ENCODE measurements at regions not wholly inside any gene's neighbourhood (a gene's known extent, or its start where the extent isn't known, plus 50 kb on each side); places are given as distances from the start of the nearest gene placed in this dataset.

DNA sequence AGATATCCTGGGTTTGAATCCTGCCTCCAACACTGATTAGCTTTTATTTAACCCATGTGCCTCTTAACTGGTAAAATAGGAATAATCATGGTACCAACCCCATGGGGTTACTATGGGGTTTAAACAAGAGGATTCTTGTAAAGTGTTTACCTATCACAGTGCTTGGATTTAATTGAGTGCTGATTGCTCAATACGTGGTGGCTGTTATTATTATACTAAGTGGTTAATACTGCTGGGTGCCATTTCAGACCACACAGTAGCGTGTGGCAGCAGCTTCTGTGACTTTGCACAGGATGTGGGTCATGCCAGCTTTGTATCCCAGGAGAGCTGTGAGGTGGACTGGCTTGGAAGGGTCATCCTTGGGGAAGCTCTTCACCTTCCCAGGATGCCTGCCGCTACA lies 177.2 kb downstream of the SEC23IP start:
- WGBS, result 35% methylated on average over 3 of the region's 3 CpGs
- H3K4me1 ChIP-seq (ENCODE audit: control insufficient read depth in 2 of 2, insufficient read depth in 2 of 2, low read length in 2 of 2), result no peaks in the 10 kb centered on the region

DNA sequence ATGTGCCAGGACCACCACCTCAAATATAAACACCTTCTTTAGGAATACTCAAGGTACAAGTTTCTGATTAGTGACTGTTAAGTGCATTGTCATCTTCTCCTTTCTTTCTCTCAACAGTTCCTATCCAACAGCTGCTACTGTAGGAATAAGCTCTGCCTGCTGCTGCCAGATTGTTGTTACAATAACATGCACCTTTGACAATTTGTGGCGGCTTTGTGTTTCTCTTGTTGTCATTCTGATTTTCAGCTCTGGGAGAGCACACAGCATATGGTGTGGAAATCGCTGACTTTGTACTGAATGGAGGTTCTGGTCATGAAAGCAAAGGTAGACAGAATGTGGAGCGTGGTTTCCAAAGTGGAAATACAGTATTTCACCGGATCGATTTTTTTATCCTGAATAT lies 182.8 kb downstream of the SEC23IP start:
- no peaks in the 10 kb centered on the region for H3K9me3 ChIP-seq (ENCODE audit: control insufficient read depth in 2 of 2, insufficient read depth in 1 of 2, low read length in 1 of 2)
- WGBS, result 94% methylated on average over 5 of the region's 5 CpGs
- no peaks in the 10 kb centered on the region for H3K36me3 ChIP-seq (ENCODE audit: control insufficient read depth in 2 of 2, insufficient read depth in 2 of 2, low read length in 1 of 2)
- H3K4me1 ChIP-seq (ENCODE audit: control insufficient read depth in 2 of 2, insufficient read depth in 2 of 2, low read length in 2 of 2), result no peaks in the 10 kb centered on the region
- peaks cover 0 to 4% of the 10 kb centered on the region in 2 donors for H3K27me3 ChIP-seq (ENCODE audit: control insufficient read depth in 2 of 2, insufficient read depth in 1 of 2, low read length in 1 of 2)
- DNase-seq (ENCODE audit: low read depth in 6 of 9, low spot score in 9 of 9), result no peak
- H3K4me3 ChIP-seq (ENCODE audit: low read length in 2 of 2), result no peak overlapping the region
- no peak overlapping the region for H3K27ac ChIP-seq (ENCODE audit: low read depth in 1 of 2, low read length in 1 of 2)

More for the DNA sequence above, 177.2 kb downstream of the SEC23IP start:
- no peaks in the 10 kb centered on the region for H3K36me3 ChIP-seq (ENCODE audit: control insufficient read depth in 2 of 2, insufficient read depth in 2 of 2, low read length in 1 of 2)
- no peak for DNase-seq (ENCODE audit: low read depth in 6 of 9, low spot score in 9 of 9)
- no peak overlapping the region for H3K27ac ChIP-seq (ENCODE audit: low read depth in 1 of 2, low read length in 1 of 2)
- H3K9me3 ChIP-seq (ENCODE audit: control insufficient read depth in 2 of 2, insufficient read depth in 1 of 2, low read length in 1 of 2), result no peaks in the 10 kb centered on the region
- H3K27me3 ChIP-seq (ENCODE audit: control insufficient read depth in 2 of 2, insufficient read depth in 1 of 2, low read length in 1 of 2), result no peaks in the 10 kb centered on the region
- no peak overlapping the region for H3K4me3 ChIP-seq (ENCODE audit: low read length in 2 of 2)

DNA sequence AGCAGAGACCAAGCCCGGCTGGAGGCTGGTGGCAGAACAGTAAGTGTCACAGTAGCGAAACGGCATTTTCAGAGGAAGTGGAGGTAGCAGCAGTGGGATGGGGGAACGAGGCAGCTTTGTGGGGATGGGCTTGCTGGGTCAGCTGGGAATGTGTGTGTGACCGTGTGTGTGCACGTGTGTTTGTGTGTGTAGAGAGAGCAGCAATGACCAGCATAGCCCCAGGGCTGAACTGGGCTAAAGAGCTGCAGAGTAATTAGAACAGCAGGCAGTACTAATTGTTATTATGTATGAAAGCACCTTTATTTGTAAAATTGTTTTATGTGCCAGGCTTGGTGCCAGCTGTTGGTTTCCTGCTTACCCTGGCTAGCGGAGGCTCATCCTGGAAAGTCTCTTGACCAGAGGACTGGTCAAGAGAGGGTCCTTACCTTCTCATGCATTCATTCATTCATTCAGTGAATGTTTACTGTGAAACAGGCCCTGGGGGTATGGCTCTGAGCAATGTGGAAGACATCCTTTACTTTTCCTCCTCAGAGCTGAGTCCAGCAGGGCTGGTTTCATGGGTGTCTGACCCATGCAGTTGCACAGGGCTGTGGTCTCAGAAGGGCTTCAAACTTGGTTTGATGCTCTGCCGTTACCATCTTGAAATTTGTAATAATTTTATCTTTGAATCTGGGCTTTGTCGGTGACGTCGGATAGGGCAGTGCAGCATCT lies 184.6 kb downstream of the SEC23IP start:
- no peak overlapping the region for H3K27ac ChIP-seq (ENCODE audit: low read depth in 1 of 2, low read length in 1 of 2)
- no peaks in the 10 kb centered on the region for H3K4me1 ChIP-seq (ENCODE audit: control insufficient read depth in 2 of 2, insufficient read depth in 2 of 2, low read length in 2 of 2)
- no peak for DNase-seq (ENCODE audit: low read depth in 6 of 9, low spot score in 9 of 9)
- no peaks in the 10 kb centered on the region for H3K36me3 ChIP-seq (ENCODE audit: control insufficient read depth in 2 of 2, insufficient read depth in 2 of 2, low read length in 1 of 2)
- H3K4me3 ChIP-seq (ENCODE audit: low read length in 2 of 2), result no peak overlapping the region
- H3K27me3 ChIP-seq (ENCODE audit: control insufficient read depth in 2 of 2, insufficient read depth in 1 of 2, low read length in 1 of 2), result peaks cover 0 to 4% of the 10 kb centered on the region in 2 donors
- no peaks in the 10 kb centered on the region for H3K9me3 ChIP-seq (ENCODE audit: control insufficient read depth in 2 of 2, insufficient read depth in 1 of 2, low read length in 1 of 2)
- 80% methylated on average over 11 of the region's 11 CpGs for WGBS

DNA sequence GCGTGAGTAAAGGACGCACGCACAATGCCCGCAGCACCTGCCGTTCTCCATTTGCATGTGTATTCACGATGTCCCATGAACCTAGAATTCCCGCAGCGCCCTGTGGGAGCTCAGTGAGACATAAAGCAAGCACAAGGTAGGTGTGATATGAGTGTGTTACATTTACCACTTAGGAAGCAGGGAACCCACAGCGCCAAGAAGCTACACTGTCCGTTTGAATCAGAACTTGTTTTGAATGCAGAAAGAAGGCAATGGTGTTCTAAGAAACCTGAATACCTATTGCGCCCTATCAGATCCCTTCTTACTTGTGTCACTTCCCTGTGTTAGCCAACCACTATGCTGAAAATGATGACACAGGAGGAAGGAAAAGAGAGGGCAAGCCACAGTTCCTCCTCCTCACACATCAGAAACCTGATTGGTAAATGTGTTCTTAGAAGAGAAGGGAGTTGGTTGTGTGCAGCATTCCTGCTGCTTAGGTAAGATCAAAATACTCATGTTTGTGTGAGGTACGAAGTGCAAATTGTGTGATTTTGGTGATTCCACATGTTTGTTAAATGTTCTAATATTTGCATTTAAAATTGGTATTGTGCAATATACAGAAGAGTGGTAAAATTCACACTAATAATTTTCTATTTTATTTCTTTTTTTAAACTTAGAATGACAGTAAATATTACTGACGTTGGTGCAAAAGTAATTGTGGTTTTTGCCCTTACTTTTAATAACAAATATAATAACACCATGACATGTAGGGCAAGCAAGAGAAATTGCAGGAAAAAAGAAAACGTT lies 185.4 kb downstream of the SEC23IP start:
- WGBS, result 70% methylated on average over 14 of the region's 14 CpGs

DNA sequence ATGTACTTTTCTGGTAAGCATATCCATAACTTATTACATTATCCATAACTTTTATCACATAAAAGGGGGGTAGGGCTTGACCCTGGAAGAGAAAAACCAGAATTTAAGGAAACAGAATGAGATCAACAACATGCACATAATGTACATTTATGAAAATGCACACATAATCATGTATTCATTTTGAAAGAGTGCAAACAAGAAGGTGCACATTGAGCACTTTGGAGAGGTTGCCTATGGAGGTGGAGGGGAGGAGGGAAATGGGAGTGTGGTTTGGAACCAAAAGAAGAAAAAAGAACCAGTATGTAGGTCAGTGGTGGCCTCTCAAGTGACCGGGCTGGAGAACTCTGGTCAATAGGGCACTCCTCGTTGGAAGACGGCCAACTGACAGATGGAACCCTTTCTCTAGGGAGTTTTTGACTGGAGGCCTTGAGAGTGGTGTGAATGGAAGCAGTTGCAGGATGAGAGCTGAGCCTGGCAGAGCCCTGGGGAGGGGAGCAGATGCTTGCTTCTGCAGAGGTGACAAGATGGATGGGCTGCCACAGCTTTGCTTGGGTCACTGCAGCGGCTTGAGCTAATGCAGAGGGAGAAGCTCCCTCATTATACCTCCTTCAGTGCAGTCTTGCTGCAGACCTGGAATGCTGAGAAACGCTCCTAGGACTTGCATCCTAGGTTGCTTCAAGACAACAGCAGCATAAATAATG lies 192.7 kb downstream of the SEC23IP start:
- no peaks in the 10 kb centered on the region for H3K36me3 ChIP-seq (ENCODE audit: control insufficient read depth in 2 of 2, insufficient read depth in 2 of 2, low read length in 1 of 2)
- WGBS, result 69% methylated on average over 5 of the region's 5 CpGs
- H3K4me3 ChIP-seq (ENCODE audit: low read length in 2 of 2), result no peak overlapping the region
- H3K27me3 ChIP-seq (ENCODE audit: control insufficient read depth in 2 of 2, insufficient read depth in 1 of 2, low read length in 1 of 2), result no peaks in the 10 kb centered on the region
- no peaks in the 10 kb centered on the region for H3K9me3 ChIP-seq (ENCODE audit: control insufficient read depth in 2 of 2, insufficient read depth in 1 of 2, low read length in 1 of 2)
- no peak for DNase-seq (ENCODE audit: low read depth in 6 of 9, low spot score in 9 of 9)
- H3K4me1 ChIP-seq (ENCODE audit: control insufficient read depth in 2 of 2, insufficient read depth in 2 of 2, low read length in 2 of 2), result no peaks in the 10 kb centered on the region
- H3K27ac ChIP-seq (ENCODE audit: low read depth in 1 of 2, low read length in 1 of 2), result no peak overlapping the region

More for the DNA sequence above, 185.4 kb downstream of the SEC23IP start:
- no peak overlapping the region for H3K27ac ChIP-seq (ENCODE audit: low read depth in 1 of 2, low read length in 1 of 2)
- no peaks in the 10 kb centered on the region for H3K9me3 ChIP-seq (ENCODE audit: control insufficient read depth in 2 of 2, insufficient read depth in 1 of 2, low read length in 1 of 2)
- no peak overlapping the region for H3K4me3 ChIP-seq (ENCODE audit: low read length in 2 of 2)
- H3K27me3 ChIP-seq (ENCODE audit: control insufficient read depth in 2 of 2, insufficient read depth in 1 of 2, low read length in 1 of 2), result peaks cover 0 to 4% of the 10 kb centered on the region in 2 donors
- H3K36me3 ChIP-seq (ENCODE audit: control insufficient read depth in 2 of 2, insufficient read depth in 2 of 2, low read length in 1 of 2), result no peaks in the 10 kb centered on the region
- DNase-seq (ENCODE audit: low read depth in 6 of 9, low spot score in 9 of 9), result no peak
- H3K4me1 ChIP-seq (ENCODE audit: control insufficient read depth in 2 of 2, insufficient read depth in 2 of 2, low read length in 2 of 2), result no peaks in the 10 kb centered on the region

DNA sequence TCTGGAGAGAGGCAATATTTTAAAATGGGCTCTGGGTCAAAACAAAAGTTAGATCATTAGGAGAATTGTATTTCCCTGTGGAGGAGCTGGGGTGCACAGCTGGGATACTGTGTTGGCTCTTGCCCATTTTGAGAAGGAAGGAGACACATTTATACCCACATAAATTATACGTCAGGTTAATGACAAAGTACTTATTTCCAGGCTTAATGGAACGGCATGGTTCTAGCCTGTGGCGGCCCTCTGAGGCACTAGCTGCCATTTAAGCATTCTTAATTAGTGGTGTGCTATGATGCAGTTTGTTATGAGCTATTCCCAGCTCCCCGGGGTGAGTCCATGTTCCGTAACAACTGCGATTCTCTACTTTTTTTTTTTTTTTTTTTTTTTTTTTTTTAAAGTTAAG lies 193.5 kb downstream of the SEC23IP start:
- no peaks in the 10 kb centered on the region for H3K9me3 ChIP-seq (ENCODE audit: control insufficient read depth in 2 of 2, insufficient read depth in 1 of 2, low read length in 1 of 2)
- H3K4me1 ChIP-seq (ENCODE audit: control insufficient read depth in 2 of 2, insufficient read depth in 2 of 2, low read length in 2 of 2), result no peaks in the 10 kb centered on the region
- no peaks in the 10 kb centered on the region for H3K36me3 ChIP-seq (ENCODE audit: control insufficient read depth in 2 of 2, insufficient read depth in 2 of 2, low read length in 1 of 2)
- H3K4me3 ChIP-seq (ENCODE audit: low read length in 2 of 2), result no peak overlapping the region
- H3K27me3 ChIP-seq (ENCODE audit: control insufficient read depth in 2 of 2, insufficient read depth in 1 of 2, low read length in 1 of 2), result no peaks in the 10 kb centered on the region
- WGBS, result 95% methylated on average over 6 of the region's 6 CpGs
- no peak for DNase-seq (ENCODE audit: low read depth in 6 of 9, low spot score in 9 of 9)
- H3K27ac ChIP-seq (ENCODE audit: low read depth in 1 of 2, low read length in 1 of 2), result no peak overlapping the region

DNA sequence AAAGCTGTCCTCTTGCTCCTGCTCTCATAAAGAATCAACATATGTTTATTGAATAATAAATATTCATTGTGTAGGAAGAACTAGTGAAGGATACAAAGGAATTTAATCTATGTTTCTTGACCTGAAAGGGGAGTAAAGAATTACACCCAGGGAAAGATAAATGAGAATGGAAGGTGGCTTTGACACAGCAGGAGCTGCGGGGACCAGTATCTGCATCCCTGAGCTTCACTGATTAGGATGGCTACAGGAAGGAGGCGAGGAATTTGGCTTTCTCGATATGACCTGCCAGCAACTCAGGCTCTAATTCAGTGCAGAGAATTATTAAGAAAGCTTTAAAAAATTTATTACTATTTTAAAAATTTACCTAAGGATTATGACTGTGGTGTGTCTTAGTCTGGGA lies 194.6 kb downstream of the SEC23IP start:
- Histone ChIP-seq H3K27me3 (ENCODE audit: control insufficient read depth in 2 of 2, insufficient read depth in 1 of 2, low read length in 1 of 2) (no peaks in the 10 kb centered on the region), H3K4me1 (ENCODE audit: control insufficient read depth in 2 of 2, insufficient read depth in 2 of 2, low read length in 2 of 2) (no peaks in the 10 kb centered on the region), H3K27ac (ENCODE audit: low read depth in 1 of 2, low read length in 1 of 2) (no peak overlapping the region), H3K4me3 (ENCODE audit: low read length in 2 of 2) (no peak overlapping the region), H3K36me3 (ENCODE audit: control insufficient read depth in 2 of 2, insufficient read depth in 2 of 2, low read length in 1 of 2) (no peaks in the 10 kb centered on the region), H3K9me3 (ENCODE audit: control insufficient read depth in 2 of 2, insufficient read depth in 1 of 2, low read length in 1 of 2) (no peaks in the 10 kb centered on the region)
- DNase-seq (ENCODE audit: low read depth in 6 of 9, low spot score in 9 of 9), result no peak
- 82% methylated on average over 3 of the region's 3 CpGs for WGBS

DNA sequence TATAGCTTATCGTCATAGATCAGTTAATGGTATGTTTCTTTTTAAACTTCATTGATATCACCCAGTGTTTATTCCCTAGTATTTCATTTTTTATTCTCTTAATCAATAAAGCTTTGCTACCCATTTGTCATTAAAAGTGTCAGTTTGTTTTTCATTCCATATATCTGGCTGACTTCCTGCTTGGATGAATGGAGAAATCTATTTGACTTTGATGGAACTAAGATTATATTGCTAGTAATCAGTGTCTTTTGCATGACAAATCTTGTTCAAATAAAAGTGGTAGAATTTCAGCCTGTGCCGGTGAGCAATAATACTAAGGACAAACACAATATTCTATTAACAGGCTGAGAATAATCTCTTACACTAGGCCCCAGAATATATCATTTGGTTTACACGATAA lies 203.3 kb downstream of the SEC23IP start:
- Histone ChIP-seq H3K9me3 (ENCODE audit: control insufficient read depth in 2 of 2, insufficient read depth in 1 of 2, low read length in 1 of 2) (no peaks in the 10 kb centered on the region), H3K27me3 (ENCODE audit: control insufficient read depth in 2 of 2, insufficient read depth in 1 of 2, low read length in 1 of 2) (no peaks in the 10 kb centered on the region), H3K4me1 (ENCODE audit: control insufficient read depth in 2 of 2, insufficient read depth in 2 of 2, low read length in 2 of 2) (no peaks in the 10 kb centered on the region), H3K27ac (ENCODE audit: low read depth in 1 of 2, low read length in 1 of 2) (no peak overlapping the region), H3K36me3 (ENCODE audit: control insufficient read depth in 2 of 2, insufficient read depth in 2 of 2, low read length in 1 of 2) (no peaks in the 10 kb centered on the region), H3K4me3 (ENCODE audit: low read length in 2 of 2) (no peak overlapping the region)
- DNase-seq (ENCODE audit: low read depth in 6 of 9, low spot score in 9 of 9), result no peak
- WGBS, result 97% methylated on average over 3 of the region's 3 CpGs

DNA sequence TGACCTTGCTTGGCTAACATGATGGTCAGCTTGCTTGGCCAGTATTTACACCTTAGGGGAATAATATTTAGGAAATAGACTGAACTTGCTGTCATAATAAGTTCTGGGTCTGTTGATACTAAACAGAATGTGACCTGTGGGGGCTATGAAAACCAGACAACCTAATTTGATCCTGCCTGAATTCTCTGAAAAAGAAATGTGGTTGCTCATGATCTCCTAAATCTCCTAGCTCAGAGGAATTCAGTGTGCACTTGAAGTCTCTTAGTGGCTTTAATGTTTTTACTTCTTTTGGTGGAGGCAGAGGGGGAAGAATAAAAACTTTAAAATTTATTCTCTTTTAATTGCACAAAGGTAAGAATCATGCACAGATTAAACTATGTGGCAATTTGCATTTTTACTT lies 205.2 kb downstream of the SEC23IP start:
- no peaks in the 10 kb centered on the region for H3K36me3 ChIP-seq (ENCODE audit: control insufficient read depth in 2 of 2, insufficient read depth in 2 of 2, low read length in 1 of 2)
- no peak for DNase-seq (ENCODE audit: low read depth in 6 of 9, low spot score in 9 of 9)
- no peak overlapping the region for H3K4me3 ChIP-seq (ENCODE audit: low read length in 2 of 2)
- H3K9me3 ChIP-seq (ENCODE audit: control insufficient read depth in 2 of 2, insufficient read depth in 1 of 2, low read length in 1 of 2), result no peaks in the 10 kb centered on the region
- no peaks in the 10 kb centered on the region for H3K27me3 ChIP-seq (ENCODE audit: control insufficient read depth in 2 of 2, insufficient read depth in 1 of 2, low read length in 1 of 2)
- no peaks in the 10 kb centered on the region for H3K4me1 ChIP-seq (ENCODE audit: control insufficient read depth in 2 of 2, insufficient read depth in 2 of 2, low read length in 2 of 2)
- H3K27ac ChIP-seq (ENCODE audit: low read depth in 1 of 2, low read length in 1 of 2), result no peak overlapping the region

Data from thymus (tissue), 11 donors.